Mesenteric fat pad (tissue), 1 donor: ENCODE measurements at regions not wholly inside any gene's neighbourhood (a gene's known extent, or its start where the extent isn't known, plus 50 kb on each side); places are given as distances from the start of the nearest gene placed in this dataset.

ENCODE experiments used
- DNase-seq: peaks from one replicate; pipeline ENCODE4 v3.0.0-alpha.2; 2020; ENCODE audit warnings: low spot score
- donor health status: DM: yes; HTN: yes; CAD: no.

DNA sequence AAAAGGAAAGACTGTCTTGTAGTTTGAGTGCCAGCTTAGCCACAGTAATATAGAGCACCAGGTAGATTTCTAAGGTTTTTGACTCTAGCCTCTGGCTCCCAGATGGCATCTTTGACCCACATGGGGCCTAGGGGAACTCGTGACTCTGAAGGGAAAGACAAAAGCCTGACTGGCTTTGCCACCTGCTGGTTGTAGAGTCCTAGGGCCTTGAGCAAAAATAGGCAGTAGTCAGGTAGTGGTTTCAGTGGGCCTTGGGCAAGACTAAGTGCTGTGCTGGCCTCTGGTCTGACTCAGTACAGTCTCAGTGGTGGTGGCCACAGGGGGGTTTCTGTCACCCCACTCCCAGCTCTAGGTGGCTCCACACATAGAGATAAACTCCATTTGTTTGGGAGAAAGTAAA is 349.4 kb downstream of the FAM181B start:
- DNase-seq = no peak

DNA sequence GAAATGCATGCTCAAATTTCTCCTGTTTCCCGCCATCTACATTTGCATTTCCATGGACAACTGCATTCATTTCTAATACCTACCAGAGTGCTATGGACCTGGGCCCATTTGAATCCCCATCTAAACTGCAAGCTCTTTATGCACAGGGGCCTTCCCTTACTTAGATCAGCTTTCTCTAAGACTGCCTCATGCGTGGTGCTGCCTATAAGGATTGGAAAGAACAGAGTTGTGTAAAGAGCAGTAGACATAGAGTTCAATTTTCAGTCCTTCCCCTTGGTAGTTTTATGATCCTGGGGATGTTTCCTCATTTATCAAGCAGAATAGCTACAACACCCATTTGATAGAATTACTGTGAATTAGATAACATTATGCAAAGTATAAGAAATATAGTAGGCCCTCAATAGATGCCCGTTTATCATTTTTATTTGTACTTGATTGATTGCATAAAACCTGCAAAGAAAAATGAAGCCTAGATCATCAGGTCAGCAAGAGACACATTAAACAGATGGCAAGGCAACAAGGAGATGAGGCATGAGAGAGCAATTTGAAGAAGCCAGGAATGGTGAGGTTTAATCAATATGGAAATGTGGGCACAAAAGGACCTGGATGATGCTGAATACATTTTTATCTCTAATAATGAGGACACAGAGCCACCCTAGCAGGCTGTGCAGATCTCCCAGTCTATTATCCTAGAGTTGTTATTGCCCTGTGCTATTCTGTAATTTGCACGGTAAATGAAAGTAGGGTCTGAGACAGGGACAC is 359.7 kb downstream of the FAM181B start:
- DNase-seq = no peak

DNA sequence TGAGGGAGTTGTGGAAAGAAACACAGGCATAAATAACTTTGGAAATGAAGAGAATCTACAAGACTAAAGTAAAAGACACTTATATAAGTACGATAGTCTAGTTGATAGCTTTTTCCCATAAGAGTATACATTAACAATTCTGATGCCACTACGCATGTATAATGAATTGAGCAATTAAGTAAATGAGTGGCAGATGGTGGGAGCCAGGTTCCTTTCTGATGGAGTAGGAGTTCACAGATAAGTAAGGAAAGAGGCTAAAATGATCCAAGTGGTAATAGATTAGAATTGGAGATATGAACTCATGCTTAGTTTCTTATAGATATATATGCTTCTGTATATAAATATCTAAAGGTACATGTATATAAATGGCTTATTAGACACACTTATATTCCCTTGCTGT is 368.3 kb downstream of the FAM181B start:
- DNase-seq = no peak

DNA sequence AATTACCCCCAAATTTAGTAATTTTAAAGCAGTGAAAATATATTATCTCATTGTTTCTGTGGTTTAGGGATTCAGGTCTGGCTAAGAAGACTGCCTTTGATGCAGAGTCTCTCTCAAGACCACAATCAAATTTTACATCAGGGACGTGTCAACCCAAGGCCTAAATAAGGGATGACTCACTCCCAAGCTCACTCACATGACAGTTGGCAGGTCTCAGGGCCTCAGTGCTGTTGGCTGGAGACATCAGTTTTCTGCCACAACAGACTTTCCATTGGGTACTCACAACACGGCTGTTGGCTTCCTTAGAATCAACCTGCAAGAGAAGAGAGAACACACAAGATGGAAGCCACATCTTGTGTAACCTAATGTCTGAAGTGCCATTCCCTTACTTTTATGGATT is 377.3 kb downstream of the FAM181B start:
- no peak for DNase-seq

DNA sequence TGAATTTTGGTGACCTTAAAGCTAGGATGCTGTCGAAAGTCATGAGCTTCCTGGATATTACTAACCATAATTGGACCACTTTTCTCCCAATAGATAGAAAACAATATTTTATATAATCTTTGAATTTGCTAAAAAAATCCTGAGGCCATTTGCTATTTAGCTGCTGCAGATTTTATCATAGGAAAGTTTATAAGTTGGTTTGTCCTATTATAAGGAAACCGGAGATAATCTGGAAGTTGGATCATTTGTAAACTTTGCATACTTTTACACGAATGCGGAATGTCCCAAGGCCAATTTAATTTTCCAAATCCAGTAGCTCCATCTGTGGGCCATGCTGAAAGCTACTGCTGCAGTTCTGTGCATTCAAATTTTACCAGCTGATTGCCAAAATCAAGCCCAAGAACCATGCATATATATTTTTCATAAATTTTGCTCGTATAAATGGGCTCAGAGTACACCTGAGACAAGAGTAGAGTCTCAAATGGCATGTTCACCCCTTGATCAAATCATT is 378.3 kb downstream of the FAM181B start:
- no peak for DNase-seq

DNA sequence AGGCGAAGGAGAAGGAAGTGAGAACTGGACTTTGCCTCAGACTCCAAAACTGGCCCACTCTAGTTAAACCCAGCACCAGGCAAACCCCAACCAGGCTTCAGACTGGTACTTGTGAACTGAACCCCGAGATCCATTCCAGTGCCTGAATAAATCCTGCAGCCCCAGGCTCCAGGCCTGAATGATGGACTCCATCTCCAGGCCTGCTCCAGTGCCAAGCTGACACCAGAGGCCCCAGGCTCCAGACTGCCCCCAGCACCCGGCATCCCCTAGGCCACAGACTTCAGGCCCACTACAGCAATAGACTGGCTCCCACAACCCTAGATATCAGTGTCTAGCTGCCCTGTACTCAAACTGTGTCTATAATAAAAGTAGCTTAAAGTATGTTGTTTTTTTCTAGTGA is 406.8 kb downstream of the FAM181B start:
- DNase-seq = no peak

DNA sequence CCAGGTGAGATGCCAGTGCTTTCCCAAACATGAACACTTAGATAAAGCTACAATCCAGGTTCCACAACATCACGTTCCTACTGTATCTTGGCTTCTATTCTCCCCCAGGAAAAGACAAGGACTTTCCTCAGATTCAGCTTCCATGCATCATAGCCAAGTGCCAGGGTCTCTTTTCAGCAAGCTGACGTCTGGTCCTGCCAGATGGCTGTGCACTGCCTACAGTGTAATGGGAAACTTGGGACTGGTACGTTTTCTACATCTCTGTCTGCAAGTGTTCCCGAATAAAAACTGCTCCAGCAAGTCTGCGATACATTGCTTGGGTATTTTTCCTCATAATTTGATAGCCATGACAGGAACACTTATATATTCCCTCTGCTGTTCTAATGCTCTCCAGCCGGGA is 412.5 kb downstream of the FAM181B start:
- DNase-seq = no peak

DNA sequence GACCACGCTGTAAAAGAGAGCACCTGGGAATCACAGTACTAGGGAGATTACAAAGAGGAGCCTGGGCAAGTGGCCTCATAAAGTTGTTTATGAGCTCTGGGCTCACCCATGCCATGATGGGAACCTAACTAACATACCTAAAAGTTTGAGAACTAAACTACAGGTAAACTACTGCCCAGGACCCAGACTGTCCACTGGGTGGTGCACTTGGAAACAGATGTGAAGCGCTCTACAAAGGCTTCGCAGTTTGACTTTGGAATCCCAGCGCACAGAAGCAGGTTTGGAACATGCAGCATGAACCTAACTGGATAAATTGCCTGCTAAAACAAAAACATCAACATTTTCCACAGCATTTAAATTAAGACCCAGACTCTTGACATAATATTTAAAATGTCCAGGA is 418.6 kb downstream of the FAM181B start:
- DNase-seq = no peak

DNA sequence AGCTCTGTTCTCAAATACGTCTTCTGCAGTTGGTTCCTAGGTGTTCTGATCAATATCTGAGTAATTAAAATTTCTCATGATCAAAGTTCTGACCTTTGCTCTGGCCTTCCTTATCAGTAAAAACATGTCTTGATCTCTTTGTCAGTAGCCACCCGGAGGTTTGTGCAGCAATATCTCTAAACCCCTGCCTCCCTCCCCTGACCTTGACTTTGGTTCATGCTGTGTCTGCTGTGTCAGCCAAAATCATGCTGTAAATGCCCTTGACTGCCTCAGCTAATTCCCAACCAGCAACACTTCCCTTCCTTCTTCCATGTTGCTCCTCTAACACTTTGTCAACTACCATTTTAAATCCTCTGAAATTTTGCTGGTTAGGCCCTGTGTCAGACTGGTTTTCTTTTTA is 424.7 kb downstream of the FAM181B start:
- DNase-seq = no peak

DNA sequence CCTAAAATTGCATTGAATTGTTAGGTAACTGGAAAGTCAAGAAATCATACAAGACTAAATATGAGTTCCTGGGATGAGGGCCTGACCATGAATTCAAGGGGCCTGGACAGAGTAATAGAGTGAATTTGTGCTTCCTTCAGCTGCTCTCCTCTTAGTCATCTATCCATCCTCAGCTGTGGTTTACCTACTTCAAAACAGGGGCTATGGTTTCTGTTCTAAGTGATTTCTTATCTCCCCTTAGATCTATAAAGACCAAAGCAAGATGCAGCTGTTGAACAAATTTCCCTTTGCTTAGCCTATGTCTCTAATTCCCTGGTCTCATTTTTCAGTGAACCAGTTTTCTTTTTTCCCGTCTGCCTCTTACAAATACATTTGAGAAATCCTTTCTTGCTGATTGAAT is 428.5 kb downstream of the FAM181B start:
- no peak for DNase-seq

DNA sequence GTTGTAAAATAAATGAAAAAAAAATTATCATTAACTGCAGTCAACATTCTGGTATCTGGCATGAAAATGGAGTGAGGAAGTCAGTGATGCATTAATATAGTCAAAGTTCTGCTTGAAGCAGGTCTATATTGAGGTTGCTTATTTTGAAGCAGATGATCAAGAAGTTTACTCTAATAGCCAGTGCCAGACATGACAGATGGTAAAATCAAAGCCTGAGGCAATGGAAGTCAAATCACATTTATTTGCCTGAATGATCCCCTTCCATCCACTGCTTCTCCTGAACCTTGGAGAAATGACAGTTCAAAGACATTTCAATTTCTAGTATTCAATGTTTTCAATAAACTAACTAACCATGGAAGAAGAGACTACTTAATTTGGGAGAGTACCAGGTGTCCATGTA is 430.0 kb downstream of the FAM181B start:
- no peak for DNase-seq

DNA sequence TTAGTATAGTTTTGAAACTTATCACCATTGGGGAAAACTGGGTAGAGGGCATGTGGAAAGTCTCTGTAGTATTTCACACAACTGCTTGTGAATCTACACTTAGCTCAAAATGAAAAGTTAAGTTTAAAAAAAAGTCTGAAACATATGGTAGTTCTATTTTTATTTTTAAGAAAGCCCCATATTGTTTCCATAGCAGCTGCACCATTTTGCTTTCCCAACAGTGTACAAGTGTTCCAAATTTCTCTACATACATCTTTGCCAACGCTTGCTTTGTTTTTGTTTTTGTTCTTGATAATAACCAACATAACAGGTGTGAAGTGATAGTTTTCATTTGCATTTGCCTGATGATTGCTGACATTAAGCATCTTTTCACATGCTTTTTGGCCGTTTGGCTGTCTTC is 445.2 kb downstream of the FAM181B start:
- no peak for DNase-seq

DNA sequence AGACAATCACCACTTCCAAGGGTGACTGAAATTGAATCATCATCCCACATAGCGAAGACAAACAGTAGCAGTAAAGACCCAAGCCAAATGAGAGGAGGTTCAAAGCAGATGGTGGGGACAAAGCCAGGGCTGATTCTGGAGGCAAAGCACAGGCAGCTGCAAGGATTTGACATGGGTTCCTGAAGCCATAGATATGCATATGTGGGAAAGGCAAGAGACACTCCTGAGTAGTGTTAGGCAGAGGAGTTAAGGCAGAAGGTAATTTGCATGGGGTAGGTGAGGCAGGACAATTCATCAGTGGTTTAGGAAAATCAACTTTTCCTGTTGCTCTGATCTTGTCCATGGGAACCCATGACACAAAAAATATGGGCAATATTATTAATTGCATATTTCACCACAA is 462.8 kb downstream of the FAM181B start:
- DNase-seq = no peak

DNA sequence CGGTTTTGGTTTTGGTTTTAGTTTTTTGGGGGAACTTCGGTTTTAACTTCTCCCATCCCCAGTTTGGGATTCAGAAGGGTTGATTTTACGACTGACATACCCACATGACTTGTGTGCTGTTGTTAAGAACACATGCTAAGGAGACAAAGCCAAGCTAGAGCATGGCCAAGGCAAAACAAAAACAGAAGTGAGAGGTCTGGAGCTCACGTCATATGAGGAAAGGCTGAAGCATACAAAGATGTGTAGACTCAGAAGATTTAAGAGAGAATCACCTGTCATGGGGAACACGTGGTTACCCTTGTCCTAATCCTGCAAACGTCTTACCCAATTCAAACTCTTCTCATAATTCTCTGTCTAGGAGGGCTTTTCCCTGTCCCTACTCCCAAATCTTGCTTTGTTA is 465.0 kb downstream of the FAM181B start:
- no peak for DNase-seq

DNA sequence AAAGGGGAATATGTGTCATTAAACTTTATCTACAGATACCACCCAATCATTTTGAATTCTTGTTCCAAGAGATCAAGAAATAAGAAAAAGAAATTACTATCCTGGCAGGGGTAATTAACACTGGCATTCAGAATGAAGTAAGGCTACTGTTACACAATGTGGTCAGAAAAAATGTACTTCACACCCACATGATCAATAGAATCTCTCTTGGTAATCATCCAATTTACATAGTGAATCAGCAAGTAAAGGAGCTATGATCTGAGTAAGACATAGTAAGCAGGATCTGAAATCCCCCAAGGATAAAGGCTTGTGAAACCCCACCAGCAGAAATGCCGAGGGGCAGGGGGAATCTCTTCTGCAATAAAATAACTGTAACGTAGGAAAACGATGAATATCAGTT is 466.5 kb downstream of the FAM181B start:
- no peak for DNase-seq

DNA sequence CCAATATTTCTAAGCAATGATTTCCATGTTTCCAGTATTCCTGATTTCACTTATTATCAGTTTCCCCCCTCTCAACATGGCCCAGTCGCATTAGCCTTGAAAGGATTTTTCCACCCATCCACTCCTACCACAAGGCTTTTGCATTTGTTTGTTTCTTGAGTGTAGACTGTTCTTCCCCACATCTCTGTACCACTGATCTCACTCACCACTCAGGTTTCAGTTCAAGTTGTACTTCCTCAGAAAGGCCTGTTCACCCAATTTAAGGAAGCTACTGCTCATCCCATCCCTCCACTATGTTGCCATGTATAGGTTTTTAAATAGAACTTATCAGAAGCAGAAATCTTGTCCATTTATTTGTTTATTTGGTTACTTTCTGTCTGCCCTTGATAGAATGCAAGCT is 472.3 kb downstream of the FAM181B start:
- no peak for DNase-seq

DNA sequence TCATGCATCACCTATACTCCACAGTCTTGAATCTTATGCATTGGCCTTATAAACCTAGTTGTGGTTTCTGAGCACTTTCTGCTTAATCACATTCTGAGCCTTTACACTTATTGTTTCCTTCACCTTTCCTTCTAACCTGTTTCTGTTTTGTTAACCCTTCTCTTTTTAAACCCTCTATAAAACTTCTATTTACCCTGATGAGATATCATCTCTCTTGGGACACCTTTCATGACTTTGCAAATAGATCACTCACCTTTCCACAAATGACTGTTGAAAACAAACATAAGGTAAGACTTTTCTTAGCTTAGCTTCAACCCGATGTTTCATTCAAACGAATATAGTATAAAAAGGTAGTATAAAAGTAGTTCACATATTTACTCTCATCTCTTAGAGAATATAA is 483.6 kb downstream of the FAM181B start:
- DNase-seq = no peak

DNA sequence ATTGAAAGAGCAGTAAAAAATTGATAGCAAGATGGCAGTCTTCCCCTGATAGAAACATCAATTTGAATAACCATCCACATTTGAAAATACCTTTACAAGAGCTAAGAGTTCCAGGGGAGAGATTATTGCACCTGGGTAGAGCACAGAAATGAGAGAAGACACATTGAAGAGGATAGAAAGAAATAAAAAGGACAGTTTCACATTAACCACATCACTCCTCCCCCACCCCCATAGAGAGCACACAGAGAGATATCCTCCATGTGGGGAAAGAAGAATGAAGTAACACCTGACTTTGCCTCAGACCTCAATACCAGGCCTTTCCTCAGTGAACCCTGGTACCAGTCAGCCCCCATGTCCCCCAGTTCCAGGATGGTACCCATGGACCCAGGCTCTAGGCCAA is 486.7 kb downstream of the FAM181B start:
- DNase-seq = no peak

DNA sequence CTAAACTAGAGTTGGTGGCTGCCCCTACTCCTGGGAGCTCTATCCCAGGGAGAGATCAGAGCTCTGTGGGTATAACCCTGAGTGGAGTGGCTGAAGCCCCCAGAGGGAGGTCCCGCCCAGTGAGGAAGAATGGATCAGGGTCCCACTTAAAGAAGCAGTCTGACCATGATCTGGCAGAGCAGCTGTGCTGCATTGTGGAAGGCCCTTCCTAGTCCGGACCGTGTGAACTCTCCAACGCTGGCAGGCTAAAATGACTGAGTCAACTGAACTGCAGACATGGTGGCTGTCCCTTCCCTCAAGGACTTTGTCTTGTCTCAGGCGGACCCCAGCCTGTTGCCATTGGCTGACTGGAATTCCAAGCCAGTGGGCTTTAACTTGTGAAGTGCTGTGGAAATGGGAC is 494.2 kb downstream of the FAM181B start:
- DNase-seq = no peak

DNA sequence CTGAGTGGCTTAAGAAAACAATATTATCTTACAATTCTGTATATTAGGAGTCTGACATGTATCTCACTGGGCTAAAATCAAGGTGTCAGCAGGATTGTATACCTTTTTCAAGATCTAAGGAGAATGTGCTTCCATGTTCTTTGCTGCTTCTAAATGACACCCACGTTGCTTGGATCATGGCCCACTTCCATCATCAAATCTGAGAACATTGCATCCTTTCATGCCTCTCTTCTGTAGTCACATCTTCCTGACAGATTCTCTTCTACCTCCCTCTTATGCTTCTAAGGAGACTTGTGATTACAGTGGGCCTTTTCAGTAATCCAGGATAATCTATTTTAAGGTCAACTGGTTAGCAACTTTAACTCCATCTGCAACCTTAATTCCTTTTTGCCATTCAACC is 499.4 kb downstream of the FAM181B start:
- DNase-seq = no peak

DNA sequence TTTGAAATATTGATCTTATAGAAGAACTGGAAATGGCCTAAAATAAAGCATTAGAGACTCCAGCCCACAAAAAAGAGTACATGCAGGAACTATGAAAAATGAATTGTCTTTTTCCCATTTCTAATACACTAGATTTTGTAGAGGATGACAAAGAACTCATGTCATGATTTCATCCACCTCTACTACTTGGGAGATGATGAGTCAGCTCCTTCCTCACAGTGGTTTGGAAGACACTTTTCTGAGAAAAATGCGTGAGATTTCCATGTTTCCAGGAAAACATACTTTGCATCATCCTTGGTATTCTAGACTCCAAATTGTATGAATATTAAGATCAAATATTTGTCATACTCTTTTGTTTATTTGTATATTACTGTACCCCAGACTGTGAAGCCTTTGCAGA is 500.5 kb downstream of the FAM181B start:
- DNase-seq = no peak

DNA sequence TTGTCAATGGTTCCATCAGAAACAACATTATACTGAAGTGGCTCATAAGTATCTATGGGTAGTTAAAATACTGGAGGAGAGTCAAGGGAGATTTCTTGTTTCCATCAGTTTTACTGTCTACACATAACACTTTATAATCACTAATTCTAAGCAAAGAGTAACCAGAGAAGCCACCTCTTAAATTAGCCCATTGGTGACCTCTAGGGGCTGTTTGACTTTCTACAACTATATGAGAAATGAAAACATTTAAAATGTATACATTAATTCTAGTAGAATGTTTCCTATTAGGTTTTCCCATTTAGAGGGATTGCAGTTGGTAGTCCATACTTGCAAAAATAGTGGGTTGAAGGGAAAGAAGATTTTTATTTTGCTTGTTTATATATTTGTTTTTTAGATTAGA is 504.3 kb downstream of the FAM181B start:
- DNase-seq = no peak

DNA sequence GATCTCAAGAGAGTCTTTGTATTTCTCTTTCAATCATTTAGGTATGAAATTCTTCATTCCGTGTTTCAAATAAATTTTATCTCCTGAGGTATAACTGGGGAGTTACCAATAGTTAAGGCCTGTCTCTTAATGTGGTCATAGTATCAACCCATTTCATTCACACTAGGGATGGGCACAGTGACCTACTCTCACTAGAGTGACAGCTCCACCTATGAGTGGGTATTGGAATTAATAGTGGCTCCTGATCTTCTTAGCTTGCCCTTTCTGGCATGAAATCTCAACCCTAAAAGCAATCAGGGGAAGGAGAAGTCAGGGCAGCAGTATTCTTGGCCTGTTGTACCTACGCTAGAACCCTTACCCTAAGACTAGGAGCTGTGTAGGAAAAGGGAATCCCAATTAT is 507.7 kb downstream of the FAM181B start:
- no peak for DNase-seq

DNA sequence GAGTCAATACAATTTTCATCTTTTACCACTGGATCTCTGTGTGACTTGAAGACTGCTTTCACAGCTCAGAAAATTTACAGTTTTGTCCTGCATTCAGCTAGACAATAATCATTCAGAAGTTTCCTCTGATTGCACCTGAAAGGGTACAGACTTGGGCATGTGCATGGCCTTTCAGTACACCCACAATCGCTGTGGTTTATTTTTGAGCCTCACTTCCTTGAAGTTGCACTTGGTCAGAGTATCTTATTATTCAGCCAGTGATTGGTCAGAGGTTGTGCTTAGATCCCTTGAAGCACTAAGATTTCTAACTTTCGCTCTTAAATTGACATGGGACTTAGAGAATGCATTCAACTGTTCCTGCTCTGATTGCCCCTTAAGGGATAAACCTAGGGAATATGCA is 508.2 kb downstream of the FAM181B start:
- no peak for DNase-seq
